HFF-Myc (cell line): ENCODE measurements at regions not wholly inside any gene's neighbourhood (a gene's known extent, or its start where the extent isn't known, plus 50 kb on each side); places are given as distances from the start of the nearest gene placed in this dataset.

ENCODE experiments used
- DNase-seq: peaks from one replicate; pipeline ENCODE4 v3.0.0-alpha.2; 2011; ENCODE audit warnings: low read depth; ENCODE audit errors: extremely low read depth
- H3K4me3 ChIP-seq: replicated peaks from 2 replicates; pipeline ENCODE4 v1.5.1; 2011; ENCODE audit warnings: low read depth, mild to moderate bottlenecking, control low read depth, low read length
- CTCF ChIP-seq: IDR thresholded peaks from 2 replicates; pipeline ENCODE4 v1.5.1; 2012; ENCODE audit warnings: mild to moderate bottlenecking, low read depth, low read length, control low read depth; ENCODE audit errors: missing control alignments

- H3K4me3 ChIP-seq = no peak overlapping the region
- DNase-seq = no peak
- no peak for TF ChIP-seq CTCF
Observed at GRCh38 chr11:97893612-97894011, 1127.1 kb upstream of the CNTN5 start.

DNA sequence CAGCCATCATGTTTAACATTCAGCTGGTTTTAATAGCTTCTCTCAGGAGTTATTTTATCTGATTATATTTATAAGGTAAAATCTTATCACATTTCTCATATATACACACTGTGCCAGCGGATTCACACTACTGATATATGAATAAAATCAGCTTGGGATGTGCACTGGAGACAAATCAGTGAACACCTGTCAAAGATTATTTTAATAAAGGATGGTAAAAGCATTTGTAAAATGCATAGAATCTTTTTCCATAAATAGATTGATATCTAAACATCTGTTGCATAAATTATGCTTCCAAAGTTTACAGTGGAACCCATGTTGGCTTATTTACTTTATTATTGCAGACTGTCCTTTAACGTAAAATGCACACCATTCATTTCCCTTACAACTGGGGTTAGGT, 1125.8 kb upstream of the CNTN5 start:
- no peak for DNase-seq
- no peak overlapping the region for H3K4me3 ChIP-seq
- no peak for TF ChIP-seq CTCF

DNA sequence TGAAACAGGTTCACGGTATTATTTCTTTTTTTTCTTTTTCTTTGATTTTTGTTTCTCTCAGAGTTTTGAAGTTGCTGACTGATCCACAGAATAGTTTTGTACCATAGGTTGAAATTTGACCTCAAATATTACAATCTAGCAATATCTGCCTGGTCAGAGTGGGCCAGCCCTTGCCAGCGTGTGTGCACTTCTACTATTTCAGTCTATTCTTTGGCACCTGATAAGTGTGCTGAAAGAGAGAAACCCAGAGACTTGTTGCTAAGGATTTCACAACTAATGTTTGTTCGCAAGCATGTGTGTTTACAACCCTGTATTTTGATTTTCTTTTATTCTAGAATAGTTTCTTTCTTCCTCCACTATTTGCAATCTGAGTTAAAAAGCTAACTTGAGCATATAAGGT, 1125.2 kb upstream of the CNTN5 start:
- no peak for TF ChIP-seq CTCF
- no peak overlapping the region for H3K4me3 ChIP-seq
- DNase-seq = no peak

DNA sequence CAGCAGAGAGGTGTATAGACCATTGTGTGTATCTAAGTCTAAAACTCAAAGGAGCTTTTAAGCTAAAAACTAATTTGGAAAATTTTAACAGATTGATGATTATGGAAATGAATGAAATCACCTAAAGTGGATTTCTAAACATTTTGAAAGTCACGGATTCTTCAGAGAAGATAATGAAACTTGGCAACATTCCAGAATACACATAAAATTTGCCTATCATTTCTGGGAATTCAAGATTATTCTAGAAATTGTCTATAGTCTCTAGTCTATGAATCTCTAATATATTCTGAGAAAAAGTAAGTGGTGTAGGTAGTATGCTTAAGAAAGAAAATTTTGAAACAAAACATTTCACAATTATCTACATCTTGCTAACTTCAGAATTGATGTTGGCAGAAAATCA, 1117.9 kb upstream of the CNTN5 start:
- no peak for TF ChIP-seq CTCF
- no peak overlapping the region for H3K4me3 ChIP-seq
- no peak for DNase-seq

DNA sequence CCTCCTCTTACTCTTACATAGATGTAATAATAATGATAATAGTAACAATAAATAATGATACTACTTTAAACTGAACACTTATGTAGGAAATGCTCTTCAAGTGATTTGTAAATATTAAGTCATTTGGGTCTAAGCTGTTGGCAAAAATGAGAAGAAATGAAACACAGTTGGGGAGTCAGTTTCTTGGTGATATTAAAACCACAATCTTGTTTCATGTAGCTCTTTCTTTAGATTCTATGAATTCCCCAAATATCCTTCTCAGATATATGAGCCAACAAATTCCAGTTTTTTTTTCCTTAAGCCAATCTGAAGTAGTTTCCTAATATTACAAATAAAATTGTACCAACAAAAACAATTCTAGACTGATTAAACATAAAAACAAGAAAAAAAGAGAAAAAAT, 1115.6 kb upstream of the CNTN5 start:
- no peak overlapping the region for H3K4me3 ChIP-seq
- no peak for DNase-seq
- no peak for TF ChIP-seq CTCF

- TF ChIP-seq CTCF = no peak
- DNase-seq = no peak
- no peak overlapping the region for H3K4me3 ChIP-seq
Observed at GRCh38 chr11:97905671-97906070, 1115.1 kb upstream of the CNTN5 start.

DNA sequence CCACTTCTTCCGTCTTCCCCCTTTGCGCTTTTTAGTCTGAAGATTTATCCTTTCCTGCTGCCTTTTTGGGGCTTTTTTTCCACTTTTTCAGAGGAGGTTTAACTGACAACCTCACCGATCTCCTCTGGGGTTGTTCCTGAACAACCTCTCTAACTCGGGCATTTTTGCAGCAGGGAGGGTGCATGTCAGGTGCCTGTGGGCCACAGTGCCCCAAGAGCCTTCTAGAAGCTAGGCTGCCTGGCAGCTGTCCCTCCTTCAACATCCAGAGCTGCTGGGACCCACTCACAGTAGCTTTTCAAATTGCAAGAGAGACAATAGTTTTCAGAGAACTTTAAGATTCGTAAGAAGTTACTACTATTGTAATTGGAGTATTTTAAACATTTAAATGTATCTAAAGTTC, 1112.4 kb upstream of the CNTN5 start:
- H3K4me3 ChIP-seq = no peak overlapping the region
- no peak for DNase-seq
- no peak for TF ChIP-seq CTCF
